Astrocyte (in vitro differentiated cells and primary cell): ENCODE measurements at regions not wholly inside any gene's neighbourhood (a gene's known extent, or its start where the extent isn't known, plus 50 kb on each side); places are given as distances from the start of the nearest gene placed in this dataset.

ENCODE experiments used
- CTCF ChIP-seq: IDR thresholded peaks from 2 replicates; pipeline ENCODE4 v1.5.1; 2011; ENCODE audit warnings: low read depth, mild to moderate bottlenecking, inconsistent platforms, low read length, moderate library complexity; ENCODE audit not compliant: insufficient read depth
- EZH2 ChIP-seq: IDR thresholded peaks from 2 replicates; pipeline ENCODE4 v1.6.1; 2012; ENCODE audit warnings: mild to moderate bottlenecking, low read length, inconsistent platforms; ENCODE audit not compliant: insufficient read depth

GRCh38 chr6:144364208-144364720 is 79.1 kb downstream of the UTRN start:
- TF ChIP-seq CTCF (no peak), EZH2 (no peak)
